GM19023 (cell line): ENCODE measurements at regions not wholly inside any gene's neighbourhood (a gene's known extent, or its start where the extent isn't known, plus 50 kb on each side); places are given as distances from the start of the nearest gene placed in this dataset.

ENCODE experiments used
- ATAC-seq: cut with Tn5 transposase; IDR thresholded peaks from one replicate; pipeline ENCODE4 v1.9.1; 2021; ENCODE audit warnings: mild to moderate bottlenecking, moderate library complexity; ENCODE audit not compliant: unreplicated experiment

- ATAC-seq, result no peak
These were observed 165.1 kb upstream of the NABP1 start for GRCh38 chr2:191512874-191513273.

DNA sequence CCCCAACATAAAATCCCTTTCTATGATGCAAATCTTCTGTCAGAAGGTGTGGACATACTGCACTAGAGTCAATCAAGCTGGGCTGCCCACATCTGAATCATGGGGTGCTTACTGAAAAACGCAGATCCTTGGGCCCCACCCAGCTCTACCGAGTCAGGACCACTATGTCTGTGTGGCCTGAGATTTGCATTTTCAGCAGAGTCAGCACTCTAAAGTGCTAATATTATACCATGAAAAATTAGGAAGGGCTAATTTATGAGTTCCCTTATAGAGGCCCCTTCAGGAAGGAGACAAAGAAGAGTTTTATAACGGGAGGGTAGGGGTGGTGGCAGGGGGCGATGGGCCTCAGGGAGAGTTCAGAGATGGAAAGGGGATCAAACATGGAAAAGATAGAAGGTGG, 163.3 kb upstream of the NABP1 start:
- ATAC-seq, result no peak

- no peak for ATAC-seq
These were observed 162.4 kb upstream of the NABP1 start for GRCh38 chr2:191515551-191515950.

DNA sequence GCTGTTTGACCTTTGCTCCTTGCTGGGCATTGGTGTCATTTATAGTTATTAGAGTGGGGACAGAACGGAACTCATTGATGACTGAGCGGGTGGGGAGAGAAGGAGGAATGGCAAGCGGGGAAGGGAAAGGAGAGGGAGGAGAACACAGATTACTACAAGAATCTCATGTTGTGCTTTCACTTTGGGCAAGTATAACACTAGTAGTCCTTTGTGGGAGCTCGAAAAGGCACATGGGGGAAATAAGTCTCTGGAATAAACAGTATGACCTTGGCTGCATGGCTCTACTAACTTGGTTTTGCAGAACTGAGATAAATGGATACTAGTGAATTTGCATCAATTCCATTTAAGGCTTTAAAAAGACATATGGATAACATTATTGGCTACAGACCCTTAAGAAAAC, 161.7 kb upstream of the NABP1 start:
- no peak for ATAC-seq

DNA sequence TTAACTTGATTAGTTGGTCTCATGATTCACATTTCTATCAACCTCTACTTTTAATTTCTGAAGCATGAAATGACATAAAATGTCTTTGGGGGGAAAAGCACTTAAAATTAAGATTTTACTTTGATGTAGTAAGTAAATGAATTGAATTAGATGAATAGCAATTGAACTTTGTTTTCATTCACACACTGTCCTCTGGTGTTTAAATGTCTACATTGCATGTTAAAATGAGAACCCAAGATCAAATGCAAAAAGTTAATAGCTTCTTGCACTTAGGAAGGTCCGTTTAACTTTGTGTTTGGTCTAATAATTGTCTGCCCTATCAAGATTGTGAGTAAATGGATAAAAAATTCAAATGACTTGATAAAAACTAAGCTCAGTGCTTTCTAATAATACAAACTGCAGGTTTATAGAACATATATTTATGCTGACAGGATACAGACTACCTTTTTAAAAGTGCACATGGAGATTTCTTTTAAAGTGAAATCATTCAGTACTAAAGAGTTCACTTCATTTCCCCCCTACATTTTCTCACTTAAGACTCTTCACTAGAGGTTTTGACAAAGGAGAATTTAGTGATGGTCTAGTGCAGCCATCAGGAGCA, 156.2 kb upstream of the NABP1 start:
- no peak for ATAC-seq

GRCh38 chr2:191522478-191523120, 155.3 kb upstream of the NABP1 start:
- ATAC-seq, result no peak

GRCh38 chr2:191526091-191526490, 151.8 kb upstream of the NABP1 start:
- ATAC-seq, result no peak

DNA sequence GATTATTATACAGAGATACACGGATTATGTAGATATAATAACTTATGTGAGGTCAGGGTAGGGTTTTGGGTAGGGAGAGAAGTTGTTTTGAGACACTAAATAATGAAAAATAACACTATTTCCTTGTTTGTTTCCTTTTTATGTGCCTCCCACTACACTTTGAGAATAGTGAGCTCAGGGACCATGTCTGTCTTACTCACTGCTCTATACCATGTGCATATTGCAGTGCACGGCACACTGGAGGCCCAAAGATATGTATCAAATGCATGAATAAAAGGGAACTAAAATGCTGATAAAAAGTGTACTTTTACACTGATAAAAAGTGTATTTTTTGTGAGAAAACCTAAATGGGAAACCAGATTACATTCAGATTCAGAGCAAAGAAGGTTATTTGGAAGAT, 151.4 kb upstream of the NABP1 start:
- ATAC-seq, result no peak

GRCh38 chr2:191526953-191527556, 150.9 kb upstream of the NABP1 start:
- no peak for ATAC-seq

DNA sequence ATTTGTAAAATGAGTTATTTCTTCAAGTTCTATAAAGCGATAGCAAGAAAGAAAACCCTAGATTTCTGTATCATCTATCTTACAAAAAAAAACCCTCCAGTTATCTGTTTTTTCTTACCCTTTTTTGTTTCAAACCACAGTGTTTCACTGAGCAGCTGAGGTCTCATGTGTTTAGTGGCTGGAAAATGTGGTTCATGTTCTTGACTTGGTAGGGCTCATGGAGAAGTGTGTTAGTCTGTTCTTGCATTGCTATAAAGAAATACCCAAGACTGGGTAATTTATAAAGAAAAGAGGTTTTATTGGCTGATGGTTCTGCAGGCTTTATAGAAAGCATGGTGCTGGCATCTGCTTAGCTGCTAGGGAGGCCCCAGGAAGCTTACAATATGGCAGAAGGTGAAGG, 147.3 kb upstream of the NABP1 start:
- ATAC-seq, result no peak

DNA sequence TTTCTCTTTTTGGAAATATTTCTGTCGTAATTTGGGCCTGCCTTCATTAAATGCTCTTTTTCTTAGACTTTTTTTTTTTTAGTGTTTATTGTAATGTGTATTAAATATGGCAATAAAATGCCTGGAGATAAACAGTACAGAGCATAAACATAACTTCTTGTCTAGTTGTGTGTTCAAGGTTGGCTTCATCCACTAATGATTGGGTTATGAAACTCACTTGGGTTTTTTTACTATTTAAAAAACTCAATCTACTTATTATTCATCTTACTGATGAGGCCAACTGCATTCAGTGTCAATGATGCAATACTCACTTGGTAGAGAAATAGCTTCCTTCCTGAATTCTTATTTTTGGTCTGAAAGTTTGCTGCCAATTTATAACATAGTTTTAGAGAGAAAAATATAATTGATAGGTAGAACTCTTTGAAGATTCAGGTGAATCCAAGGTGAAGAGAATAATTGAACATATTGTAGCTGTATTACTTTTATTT, 144.2 kb upstream of the NABP1 start:
- no peak for ATAC-seq

- no peak for ATAC-seq
These were observed 140.0 kb upstream of the NABP1 start for GRCh38 chr2:191537921-191538320.

GRCh38 chr2:191538334-191538903, 139.5 kb upstream of the NABP1 start:
- no peak for ATAC-seq

DNA sequence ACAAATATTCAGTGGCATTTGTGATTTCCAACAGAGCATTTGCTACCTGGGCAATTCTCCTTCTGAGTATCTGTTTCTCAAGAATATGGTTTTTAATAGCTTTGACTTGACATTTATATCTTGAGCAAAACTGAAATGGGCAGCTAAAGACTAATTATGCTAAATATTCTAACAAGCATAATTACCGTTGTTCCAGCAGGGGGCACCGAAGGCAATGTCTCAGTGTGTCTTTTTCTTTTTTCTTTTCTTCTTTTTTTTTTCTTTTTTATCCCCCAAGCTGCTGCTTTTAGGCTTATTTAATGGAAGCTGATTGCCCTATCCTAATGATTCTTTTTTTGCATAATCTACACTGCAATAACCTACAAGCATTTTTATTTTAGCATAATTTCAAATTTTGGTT, 138.9 kb upstream of the NABP1 start:
- no peak for ATAC-seq

- ATAC-seq, result no peak
These were observed 137.3 kb upstream of the NABP1 start for GRCh38 chr2:191540681-191541080.

GRCh38 chr2:191543708-191544107, 134.2 kb upstream of the NABP1 start:
- no peak for ATAC-seq

DNA sequence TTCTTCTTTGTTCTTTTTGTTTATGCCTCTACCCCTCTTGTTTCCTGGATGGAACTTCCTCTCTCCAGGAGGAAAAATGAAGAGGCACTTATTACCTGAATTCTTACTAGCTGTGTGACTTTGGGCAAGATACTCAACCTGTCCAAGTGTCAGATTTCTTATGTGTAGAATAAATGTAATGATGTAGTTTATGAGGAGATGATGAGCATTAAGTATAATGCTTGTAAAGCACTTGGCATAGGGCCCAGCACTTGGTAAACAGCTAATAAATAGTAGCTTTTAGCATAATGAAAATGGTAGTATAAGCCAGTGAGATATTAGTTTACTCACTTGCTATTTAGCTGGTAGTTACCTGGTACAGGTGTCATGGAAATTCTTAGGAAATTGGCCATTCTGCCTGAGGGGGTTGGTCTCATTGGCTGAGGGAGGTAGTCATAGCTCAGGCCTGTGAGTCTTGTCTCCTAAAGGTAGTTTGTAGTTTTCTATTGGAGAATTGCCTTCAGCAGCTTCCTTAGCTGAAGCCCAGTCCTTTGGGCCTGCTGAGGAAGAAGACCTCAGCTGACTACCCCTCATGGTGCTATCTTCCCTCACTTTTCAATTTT, 133.4 kb upstream of the NABP1 start:
- no peak for ATAC-seq

- no peak for ATAC-seq
These were observed 132.6 kb upstream of the NABP1 start for GRCh38 chr2:191545361-191545760.

- no peak for ATAC-seq
These were observed 125.9 kb upstream of the NABP1 start for GRCh38 chr2:191552066-191552465.

- ATAC-seq, result no peak
These were observed 123.7 kb upstream of the NABP1 start for GRCh38 chr2:191554240-191554639.

GRCh38 chr2:191555092-191555742, 122.7 kb upstream of the NABP1 start:
- peak; percentile 92 for ATAC-seq
